ENCODE measurements at regions not wholly inside any gene's neighbourhood (a gene's known extent, or its start where the extent isn't known, plus 50 kb on each side); places are given as distances from the start of the nearest gene placed in this dataset.

- TF ChIP-seq CTCF (IDR thresholded peaks at IDR 0.05) (no peak), POLR2A (IDR thresholded peaks at IDR 0.05) (no peak)
These were observed 88.2 kb upstream of the TSC22D2 start for GRCh38 chr3:150319900-150320299.
